ENCODE measurements at regions not wholly inside any gene's neighbourhood (a gene's known extent, or its start where the extent isn't known, plus 50 kb on each side); places are given as distances from the start of the nearest gene placed in this dataset.

DNA sequence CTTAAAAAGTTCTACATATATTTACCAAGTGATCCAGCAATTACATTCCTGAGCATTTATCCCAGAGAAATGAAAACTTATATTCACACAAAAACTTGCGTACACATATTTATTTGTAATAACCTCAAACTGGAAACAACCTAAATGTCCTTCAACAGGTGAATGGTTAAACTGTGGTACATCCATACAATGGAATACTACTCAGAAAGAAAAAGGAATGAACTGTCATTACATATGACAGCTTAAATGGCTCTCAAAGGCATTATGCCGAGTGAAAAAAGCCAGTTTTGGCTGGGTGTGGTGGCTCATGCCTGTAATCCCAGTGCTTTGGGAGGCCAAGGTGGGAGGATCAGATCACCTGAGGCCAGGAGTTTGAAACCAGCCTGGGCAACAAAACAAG lies 79.1 kb upstream of the DYNC1I2 start:
- TF ChIP-seq, protein P1, sequence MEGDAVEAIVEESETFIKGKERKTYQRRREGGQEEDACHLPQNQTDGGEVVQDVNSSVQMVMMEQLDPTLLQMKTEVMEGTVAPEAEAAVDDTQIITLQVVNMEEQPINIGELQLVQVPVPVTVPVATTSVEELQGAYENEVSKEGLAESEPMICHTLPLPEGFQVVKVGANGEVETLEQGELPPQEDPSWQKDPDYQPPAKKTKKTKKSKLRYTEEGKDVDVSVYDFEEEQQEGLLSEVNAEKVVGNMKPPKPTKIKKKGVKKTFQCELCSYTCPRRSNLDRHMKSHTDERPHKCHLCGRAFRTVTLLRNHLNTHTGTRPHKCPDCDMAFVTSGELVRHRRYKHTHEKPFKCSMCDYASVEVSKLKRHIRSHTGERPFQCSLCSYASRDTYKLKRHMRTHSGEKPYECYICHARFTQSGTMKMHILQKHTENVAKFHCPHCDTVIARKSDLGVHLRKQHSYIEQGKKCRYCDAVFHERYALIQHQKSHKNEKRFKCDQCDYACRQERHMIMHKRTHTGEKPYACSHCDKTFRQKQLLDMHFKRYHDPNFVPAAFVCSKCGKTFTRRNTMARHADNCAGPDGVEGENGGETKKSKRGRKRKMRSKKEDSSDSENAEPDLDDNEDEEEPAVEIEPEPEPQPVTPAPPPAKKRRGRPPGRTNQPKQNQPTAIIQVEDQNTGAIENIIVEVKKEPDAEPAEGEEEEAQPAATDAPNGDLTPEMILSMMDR (conservative IDR thresholded peaks at IDR 0.05; ENCODE audit: low read depth, low read length): no peak
- no peak for DNase-seq (ENCODE audit: low read depth)
- H3K4me3 ChIP-seq (ENCODE audit: low read depth, low read length): no peak overlapping the region

DNA sequence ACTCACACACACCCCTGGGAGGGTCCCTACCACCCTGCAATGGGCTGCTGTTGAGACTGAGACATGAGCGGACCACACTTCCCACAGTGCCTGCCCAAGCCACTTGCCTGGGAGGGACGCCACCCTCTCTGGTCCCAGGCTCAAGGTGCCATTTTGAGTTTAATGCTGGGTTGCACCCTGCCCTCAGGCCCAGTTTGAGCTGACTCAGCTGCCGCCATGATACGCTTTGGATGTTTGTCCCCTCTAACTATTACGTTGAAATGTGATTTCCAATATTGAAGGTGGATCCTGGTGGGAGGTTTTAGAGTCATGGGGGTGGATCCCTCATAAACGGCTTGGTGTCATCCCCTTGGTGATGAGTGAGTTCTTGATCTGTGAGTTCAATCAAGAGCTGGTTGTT lies 76.4 kb upstream of the DYNC1I2 start:
- TF ChIP-seq, protein P1 (conservative IDR thresholded peaks at IDR 0.05; ENCODE audit: low read depth, low read length): no peak
- H3K4me3 ChIP-seq (ENCODE audit: low read depth, low read length): no peak overlapping the region
- no peak for DNase-seq (ENCODE audit: low read depth)

DNA sequence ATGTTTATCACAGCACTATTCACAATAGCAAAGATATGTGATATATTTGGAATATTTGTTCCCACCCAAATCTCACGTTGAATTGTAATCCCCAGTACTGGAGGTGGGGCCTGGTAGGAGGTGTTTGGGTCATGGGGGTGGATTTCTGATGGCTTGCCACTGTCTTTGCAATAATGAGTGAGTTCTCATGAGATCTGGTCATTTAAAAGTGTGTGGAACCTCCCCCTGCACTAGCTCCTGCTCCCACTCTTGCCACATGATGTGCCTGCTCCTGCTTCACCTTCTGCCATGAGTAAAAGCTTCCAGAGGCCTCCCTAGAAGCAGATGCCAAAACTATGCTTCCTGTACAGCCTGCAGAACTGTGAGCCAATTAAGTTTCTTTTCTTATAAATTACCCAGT lies 72.2 kb upstream of the DYNC1I2 start:
- no peak overlapping the region for H3K4me3 ChIP-seq (ENCODE audit: low read depth, low read length)
- peak; percentile 65 for DNase-seq (ENCODE audit: low read depth)
- TF ChIP-seq, protein P1 (conservative IDR thresholded peaks at IDR 0.05; ENCODE audit: low read depth, low read length): no peak

DNA sequence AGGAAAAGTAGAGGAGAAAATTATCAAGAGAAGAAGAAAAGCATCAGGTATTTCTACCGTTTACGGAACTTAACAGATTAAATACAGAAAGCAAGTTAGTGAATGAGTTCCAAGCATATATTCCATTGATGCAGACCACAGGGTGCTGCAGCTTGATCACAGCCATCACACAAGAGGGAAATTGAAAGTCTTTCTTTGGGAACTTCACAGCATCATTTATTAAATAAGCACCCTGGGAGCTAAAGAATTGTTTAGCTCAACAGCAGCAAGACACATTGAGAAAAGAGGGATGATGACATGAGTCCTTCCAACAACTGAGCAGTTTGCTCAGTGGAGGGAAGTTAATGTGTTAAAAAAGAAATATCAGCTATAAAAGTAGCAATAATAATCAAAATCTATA lies 69.3 kb upstream of the DYNC1I2 start:
- TF ChIP-seq, protein P1 (conservative IDR thresholded peaks at IDR 0.05; ENCODE audit: low read depth, low read length): no peak
- no peak for DNase-seq (ENCODE audit: low read depth)
- H3K4me3 ChIP-seq (ENCODE audit: low read depth, low read length): no peak overlapping the region

DNA sequence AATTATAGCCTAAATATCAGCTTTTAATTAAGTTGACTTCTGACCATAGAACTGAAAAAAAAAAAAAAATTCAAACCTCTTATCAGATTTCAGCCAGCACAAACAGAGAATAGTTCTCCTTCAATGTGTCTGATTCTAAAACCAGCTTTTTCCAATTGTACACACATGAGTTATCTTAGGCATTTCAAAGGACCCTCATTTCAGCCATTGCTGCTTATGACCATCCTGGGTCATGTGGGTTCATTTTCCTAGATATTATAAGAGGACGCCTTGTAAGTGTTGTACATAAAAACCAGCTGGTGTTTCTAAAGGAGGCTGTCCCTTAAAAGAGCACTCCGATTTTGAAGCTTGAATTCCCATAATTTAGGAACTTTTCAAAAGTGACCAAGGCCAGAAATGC lies 62.3 kb upstream of the DYNC1I2 start:
- DNase-seq (ENCODE audit: low read depth): no peak
- TF ChIP-seq, protein P1 (conservative IDR thresholded peaks at IDR 0.05; ENCODE audit: low read depth, low read length): no peak
- H3K4me3 ChIP-seq (ENCODE audit: low read depth, low read length): no peak overlapping the region

DNA sequence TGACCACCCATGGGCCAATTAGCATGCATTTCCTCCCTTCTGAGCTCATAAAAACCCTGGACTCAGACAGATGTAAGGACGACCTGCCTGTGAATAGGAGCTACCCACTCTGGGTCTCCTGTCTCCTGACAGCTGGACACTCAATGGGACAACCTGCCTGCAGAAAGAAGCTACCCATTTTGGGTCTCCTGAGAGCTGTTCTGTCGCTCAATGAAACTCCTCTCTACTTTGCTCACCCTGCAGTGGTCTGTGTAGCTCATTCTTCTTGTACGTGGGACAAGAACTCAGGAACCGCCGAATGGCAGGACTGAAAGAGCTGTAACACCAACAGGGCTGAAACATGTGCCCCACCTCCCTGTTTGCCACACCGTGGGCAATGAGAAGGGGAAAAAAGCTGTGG lies 60.3 kb upstream of the DYNC1I2 start:
- TF ChIP-seq, protein P1 (conservative IDR thresholded peaks at IDR 0.05; ENCODE audit: low read depth, low read length): no peak
- H3K4me3 ChIP-seq (ENCODE audit: low read depth, low read length): no peak overlapping the region

DNA sequence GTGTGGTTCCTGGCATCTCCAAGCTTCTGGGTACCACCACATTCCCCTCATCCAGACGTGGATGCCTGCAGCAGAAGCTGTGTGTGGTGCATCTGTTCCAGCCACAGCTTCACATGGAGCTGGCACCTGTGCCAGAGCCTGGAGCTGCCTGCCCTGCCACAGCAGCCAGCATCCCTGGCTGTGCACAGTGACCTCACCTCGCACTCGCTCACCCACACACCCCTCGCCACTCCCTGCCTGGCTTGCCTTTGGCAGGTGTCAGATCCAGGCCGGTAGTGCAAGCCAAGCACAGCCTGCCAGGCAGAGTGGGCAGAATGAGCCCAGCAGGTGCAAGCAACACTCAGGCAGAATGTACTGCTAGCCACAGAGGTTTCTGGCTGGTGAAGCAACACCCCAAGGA lies 59.9 kb upstream of the DYNC1I2 start:
- no peak for DNase-seq (ENCODE audit: low read depth)
- no peak overlapping the region for H3K4me3 ChIP-seq (ENCODE audit: low read depth, low read length)
- TF ChIP-seq, protein P1 (conservative IDR thresholded peaks at IDR 0.05; ENCODE audit: low read depth, low read length): no peak

More for the DNA sequence above, 60.3 kb upstream of the DYNC1I2 start:
- no peak for DNase-seq (ENCODE audit: low read depth)

Measured in choroid plexus epithelial cell (primary cell).